T-helper 2 cell treated with Interferon-gamma antibody and Interleukin-4, amounts not matched to agents 5 μg/mL and 100 μg/mL, for 36 hours (primary cell): ENCODE measurements at regions not wholly inside any gene's neighbourhood (a gene's known extent, or its start where the extent isn't known, plus 50 kb on each side); places are given as distances from the start of the nearest gene placed in this dataset.
A peak's percentile ranks its signal among the peaks of the same experiment; 100 is the strongest.

ENCODE experiments used
- DNase-seq: peaks from one replicate; pipeline ENCODE4 v3.0.0; 2021; ENCODE audit warnings: low spot score
- H3K27ac Mint-ChIP-seq: one replicate; pipeline ENCODE4 v1.8.0; 2021; ENCODE audit warnings: mild to moderate bottlenecking, mixed read lengths
- H3K27me3 Mint-ChIP-seq: one replicate; pipeline ENCODE4 v1.8.0; 2021; ENCODE audit warnings: low read depth, mixed read lengths
- H3K36me3 Mint-ChIP-seq: one replicate; pipeline ENCODE4 v1.8.0; 2021; ENCODE audit warnings: low read depth, mixed read lengths
- H3K4me1 Mint-ChIP-seq: one replicate; pipeline ENCODE4 v1.8.0; 2021; ENCODE audit warnings: low read depth, mixed read lengths
- H3K4me3 Mint-ChIP-seq: one replicate; pipeline ENCODE4 v1.8.0; 2022; ENCODE audit warnings: mild to moderate bottlenecking, moderate library complexity, mixed read lengths
- H3K9me3 Mint-ChIP-seq: one replicate; pipeline ENCODE4 v1.8.0; 2021; ENCODE audit warnings: mixed read lengths

DNA sequence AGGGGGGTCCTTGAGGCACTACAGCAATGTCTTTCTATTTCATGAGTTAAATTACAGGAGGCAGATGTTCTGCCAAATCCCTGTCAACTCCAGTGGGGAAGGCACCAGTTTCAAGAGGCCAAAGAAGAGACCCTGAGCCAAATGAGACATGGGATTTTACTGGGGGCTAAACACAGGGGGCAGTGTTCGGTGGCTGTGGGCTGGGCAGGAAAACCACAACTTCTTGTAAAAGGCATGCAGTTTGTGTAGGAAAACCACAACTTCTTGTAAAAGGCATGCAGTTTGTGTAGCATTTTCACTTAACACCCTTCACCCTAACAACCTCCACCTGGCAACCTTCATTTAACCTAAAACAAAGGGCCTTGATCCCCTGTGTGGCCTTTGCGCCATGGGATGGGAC is 61.0 kb downstream of the POLR2M start:
- Mint-ChIP-seq H3K27ac (no peak overlapping the region), H3K4me3 (no peak overlapping the region), H3K27me3 (peaks cover 18% of the 10 kb centered on the region), H3K36me3 (no peaks in the 10 kb centered on the region), H3K4me1 (peaks cover 19% of the 10 kb centered on the region), H3K9me3 (no peaks in the 10 kb centered on the region)
- DNase-seq = no peak

DNA sequence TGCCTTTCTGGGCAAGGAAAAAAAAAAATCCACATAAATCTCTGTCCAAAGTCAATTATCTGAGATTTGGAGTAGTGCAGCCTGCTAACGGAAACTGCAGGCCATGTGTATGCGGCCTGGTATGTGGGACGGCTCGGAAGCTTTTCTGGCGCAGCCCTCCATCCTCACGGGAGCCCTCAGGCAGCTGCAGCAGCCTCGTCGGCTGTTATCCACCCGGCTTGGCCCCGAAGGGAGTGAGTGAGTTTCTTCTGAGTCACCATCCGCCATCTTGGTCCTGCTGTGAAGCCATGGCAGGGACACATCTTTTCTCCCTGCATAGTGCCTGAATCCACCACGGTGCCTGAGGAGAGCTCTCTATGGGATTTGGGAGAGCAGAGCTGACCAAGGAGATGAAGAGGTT is 62.8 kb downstream of the POLR2M start:
- H3K27me3 Mint-ChIP-seq = peaks cover 9% of the 10 kb centered on the region
- no peaks in the 10 kb centered on the region for H3K36me3 Mint-ChIP-seq
- H3K4me1 Mint-ChIP-seq = peaks cover 23% of the 10 kb centered on the region
- no peak overlapping the region for H3K4me3 Mint-ChIP-seq
- H3K9me3 Mint-ChIP-seq = no peaks in the 10 kb centered on the region
- DNase-seq = no peak
- H3K27ac Mint-ChIP-seq = no peak overlapping the region

DNA sequence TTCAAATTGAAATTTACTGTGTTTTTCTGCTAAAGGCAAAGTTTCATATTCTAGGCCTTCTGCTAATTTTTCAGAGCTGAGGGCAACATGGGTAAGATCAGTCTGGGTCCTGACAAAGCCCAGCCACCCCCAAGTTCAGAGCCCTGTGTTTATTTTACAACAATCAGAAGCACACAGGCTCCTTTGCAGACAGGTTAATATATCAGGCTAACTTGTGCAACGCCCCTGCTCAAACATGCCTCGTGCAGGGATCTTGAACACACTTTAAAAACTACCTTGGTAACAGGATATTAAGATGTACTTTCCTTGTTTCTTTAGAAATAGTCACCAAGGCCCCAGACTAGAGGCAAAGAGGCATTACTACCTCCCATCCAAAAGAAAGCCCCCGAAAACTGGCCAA is 64.0 kb downstream of the POLR2M start:
- no peaks in the 10 kb centered on the region for H3K36me3 Mint-ChIP-seq
- no peak overlapping the region for H3K27ac Mint-ChIP-seq
- H3K9me3 Mint-ChIP-seq = no peaks in the 10 kb centered on the region
- H3K4me1 Mint-ChIP-seq = peaks cover 23% of the 10 kb centered on the region
- no peak overlapping the region for H3K4me3 Mint-ChIP-seq
- H3K27me3 Mint-ChIP-seq = peaks cover 14% of the 10 kb centered on the region
- DNase-seq = no peak

DNA sequence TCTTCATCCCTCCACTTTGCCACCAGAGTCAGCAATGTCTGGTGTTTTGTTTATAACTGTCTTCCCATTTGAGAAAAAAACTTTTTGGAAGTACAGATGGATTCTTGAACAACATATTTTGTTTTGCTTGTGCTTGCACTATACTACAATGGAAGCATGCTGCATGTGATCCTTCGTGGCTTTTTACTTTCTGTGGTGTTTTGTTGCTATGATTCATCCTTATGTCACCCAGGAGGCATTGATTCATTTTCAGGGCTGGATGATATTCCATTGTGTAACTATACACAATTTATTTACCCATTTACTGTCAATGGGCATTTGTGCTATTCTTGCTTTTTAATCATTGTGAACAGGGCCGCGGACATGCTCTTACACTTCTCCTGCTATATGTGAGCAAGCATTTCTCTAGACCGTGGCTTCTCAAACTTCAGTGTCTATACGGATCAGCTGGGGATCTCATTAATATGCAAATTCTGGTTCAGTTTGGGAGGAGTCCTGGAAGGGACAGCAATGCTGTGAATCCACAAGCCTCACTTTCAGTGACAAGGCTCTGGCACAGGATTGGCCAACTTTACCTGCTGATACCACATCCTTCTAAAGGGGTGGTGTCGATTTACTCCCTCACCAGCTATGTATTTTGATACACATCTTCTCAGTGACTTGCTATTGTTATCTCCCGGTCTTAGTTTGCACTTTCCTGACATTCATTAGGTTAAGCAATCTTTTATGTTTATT is 65.9 kb downstream of the POLR2M start:
- Mint-ChIP-seq H3K9me3 (no peaks in the 10 kb centered on the region), H3K27me3 (peaks cover 13% of the 10 kb centered on the region), H3K4me1 (peaks cover 29% of the 10 kb centered on the region), H3K36me3 (no peaks in the 10 kb centered on the region), H3K4me3 (no peak overlapping the region), H3K27ac (no peak overlapping the region)
- DNase-seq = no peak

DNA sequence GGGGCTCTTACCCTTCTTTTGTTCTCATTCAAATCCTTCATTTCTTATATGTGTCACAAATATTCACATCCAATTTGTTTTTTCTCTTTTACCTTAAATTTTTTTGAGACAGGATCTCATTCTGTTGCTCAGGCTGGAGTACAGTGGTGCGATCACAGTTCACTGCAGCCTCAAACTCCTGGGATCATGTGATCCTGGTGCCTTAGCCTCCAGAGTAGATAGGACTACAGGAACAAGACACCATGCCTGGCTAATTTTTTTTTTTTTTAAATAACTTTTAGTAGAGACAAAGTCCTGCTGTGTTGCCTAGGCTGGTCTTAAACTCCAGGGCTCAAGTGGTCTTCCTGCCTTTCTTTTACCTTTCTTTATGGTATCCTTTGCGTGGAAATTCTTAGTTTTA is 66.5 kb downstream of the POLR2M start:
- H3K4me1 Mint-ChIP-seq = peaks cover 31% of the 10 kb centered on the region
- peaks cover under 1% of the 10 kb centered on the region for H3K36me3 Mint-ChIP-seq
- no peak for DNase-seq
- H3K4me3 Mint-ChIP-seq = no peak overlapping the region
- H3K27ac Mint-ChIP-seq = no peak overlapping the region
- H3K27me3 Mint-ChIP-seq = peaks cover 13% of the 10 kb centered on the region
- H3K9me3 Mint-ChIP-seq = peaks cover under 1% of the 10 kb centered on the region

DNA sequence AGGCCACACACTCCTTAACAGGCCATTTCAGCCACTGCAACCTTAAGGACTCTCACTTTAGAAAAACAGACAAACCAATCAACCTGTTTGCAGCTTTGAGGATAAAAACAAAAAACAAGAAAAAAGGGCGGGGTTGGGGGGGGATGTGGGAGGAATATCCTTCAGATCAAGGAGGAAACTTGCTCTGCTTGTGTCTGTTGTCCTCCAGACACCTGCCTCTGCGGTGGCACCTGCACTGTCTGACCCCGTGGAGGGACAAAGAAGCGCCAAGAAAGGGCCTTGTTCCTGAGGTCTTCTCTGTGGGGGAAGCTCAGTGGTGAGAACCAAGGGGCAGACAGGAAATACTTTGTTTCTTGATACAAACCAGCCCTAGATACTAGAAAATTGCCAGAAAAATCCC is 70.5 kb downstream of the POLR2M start:
- Mint-ChIP-seq H3K4me1 (peaks cover 49% of the 10 kb centered on the region), H3K36me3 (peaks cover 6% of the 10 kb centered on the region), H3K4me3 (peak overlapping the region; percentile 42), H3K27me3 (peaks cover 8% of the 10 kb centered on the region), H3K9me3 (peaks cover 9% of the 10 kb centered on the region), H3K27ac (peak overlapping the region; percentile 64)
- DNase-seq = no peak

DNA sequence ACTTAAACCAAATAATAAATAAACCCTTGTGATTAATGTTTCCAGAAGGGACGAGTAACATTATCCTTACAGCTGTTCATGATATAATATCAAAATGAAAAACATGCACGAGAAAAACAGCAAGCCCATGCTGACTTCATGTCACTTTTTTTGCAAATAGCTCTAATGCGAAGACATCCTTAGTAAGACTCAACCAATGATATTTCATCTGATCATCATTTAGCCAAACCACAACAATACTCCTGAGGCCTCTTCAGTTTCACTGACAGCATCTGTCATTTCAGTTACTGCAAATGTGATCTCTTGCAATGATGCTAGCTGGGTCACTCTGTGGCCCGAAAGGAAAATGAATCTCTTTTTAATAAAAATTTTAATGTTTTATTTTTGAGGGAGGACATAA is 74.0 kb downstream of the POLR2M start:
- peaks cover 4% of the 10 kb centered on the region for H3K27me3 Mint-ChIP-seq
- peak overlapping the region; percentile 45 for H3K27ac Mint-ChIP-seq
- H3K4me1 Mint-ChIP-seq = peaks cover 48% of the 10 kb centered on the region
- H3K9me3 Mint-ChIP-seq = peaks cover 9% of the 10 kb centered on the region
- peaks cover 6% of the 10 kb centered on the region for H3K36me3 Mint-ChIP-seq
- H3K4me3 Mint-ChIP-seq = peak overlapping the region; percentile 29
- no peak for DNase-seq

DNA sequence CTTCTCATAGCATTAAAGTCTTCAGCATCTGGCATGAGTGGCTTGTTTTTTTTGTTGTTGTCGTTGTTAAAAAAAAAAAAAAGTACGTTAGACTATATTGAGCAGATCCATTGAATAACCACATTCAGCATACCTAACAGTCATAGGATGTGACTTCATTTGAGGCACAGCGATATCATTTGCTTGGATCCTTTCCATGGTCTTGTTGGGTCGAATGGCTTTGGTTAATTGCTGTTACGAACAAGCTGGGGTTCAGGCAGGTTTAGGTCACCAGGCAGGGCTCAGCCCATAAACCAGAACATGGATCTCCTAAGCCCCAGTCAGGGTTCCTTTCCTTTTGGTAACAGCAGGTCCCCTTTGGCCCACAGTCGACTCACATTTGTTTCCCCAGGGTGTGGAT is 76.2 kb downstream of the POLR2M start:
- Mint-ChIP-seq H3K4me3 (no peak overlapping the region), H3K27ac (no peak overlapping the region), H3K27me3 (peaks cover 11% of the 10 kb centered on the region), H3K9me3 (peaks cover 9% of the 10 kb centered on the region), H3K36me3 (peaks cover 6% of the 10 kb centered on the region), H3K4me1 (peaks cover 36% of the 10 kb centered on the region)
- no peak for DNase-seq

DNA sequence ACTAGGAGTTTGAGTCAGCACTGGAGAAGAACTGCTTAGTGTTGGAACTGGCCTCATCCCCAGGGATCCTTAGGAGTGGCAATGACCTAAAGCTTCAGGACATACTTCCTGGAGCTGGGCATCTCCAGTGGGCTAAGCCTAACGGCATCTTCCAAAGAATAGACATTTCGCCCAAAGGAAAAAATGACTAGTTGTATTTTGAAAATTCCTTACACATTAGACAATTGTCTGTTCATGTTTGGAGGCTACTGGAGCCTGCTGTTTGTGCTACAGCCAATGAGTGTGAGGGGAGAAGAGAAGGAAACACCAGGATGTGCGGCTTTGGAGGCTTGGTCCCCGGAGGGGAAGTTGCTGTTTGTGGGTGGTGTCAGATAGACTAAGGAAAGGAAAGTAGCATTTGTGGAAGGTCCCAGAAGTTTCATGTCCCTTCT is 77.6 kb downstream of the POLR2M start:
- Mint-ChIP-seq H3K4me1 (peaks cover 24% of the 10 kb centered on the region), H3K36me3 (peaks cover under 1% of the 10 kb centered on the region), H3K4me3 (no peak overlapping the region), H3K9me3 (peaks cover under 1% of the 10 kb centered on the region), H3K27me3 (peaks cover 21% of the 10 kb centered on the region), H3K27ac (no peak overlapping the region)
- DNase-seq = no peak

DNA sequence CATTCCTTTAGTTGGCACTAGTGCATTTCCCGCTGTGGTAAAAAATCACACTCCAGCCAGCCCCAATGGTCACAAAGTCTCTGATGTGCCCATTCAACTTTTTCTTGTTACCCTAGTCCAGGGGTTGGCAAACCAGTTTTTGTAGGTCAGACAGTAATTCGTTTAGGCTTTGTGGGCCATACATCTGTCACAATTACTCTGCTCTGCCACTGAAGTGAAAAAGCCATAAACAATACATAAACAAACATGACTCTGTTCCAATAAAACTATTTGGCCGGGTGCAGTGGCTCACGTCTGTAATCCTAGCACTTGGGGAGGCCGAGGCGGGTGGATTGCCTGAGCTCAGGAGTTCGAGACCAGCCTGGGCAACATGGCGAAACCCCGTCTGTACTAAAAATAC is 78.5 kb downstream of the POLR2M start:
- Mint-ChIP-seq H3K27me3 (peaks cover 25% of the 10 kb centered on the region), H3K36me3 (no peaks in the 10 kb centered on the region), H3K4me3 (no peak overlapping the region), H3K9me3 (no peaks in the 10 kb centered on the region), H3K4me1 (peaks cover 21% of the 10 kb centered on the region), H3K27ac (no peak overlapping the region)
- DNase-seq = no peak

DNA sequence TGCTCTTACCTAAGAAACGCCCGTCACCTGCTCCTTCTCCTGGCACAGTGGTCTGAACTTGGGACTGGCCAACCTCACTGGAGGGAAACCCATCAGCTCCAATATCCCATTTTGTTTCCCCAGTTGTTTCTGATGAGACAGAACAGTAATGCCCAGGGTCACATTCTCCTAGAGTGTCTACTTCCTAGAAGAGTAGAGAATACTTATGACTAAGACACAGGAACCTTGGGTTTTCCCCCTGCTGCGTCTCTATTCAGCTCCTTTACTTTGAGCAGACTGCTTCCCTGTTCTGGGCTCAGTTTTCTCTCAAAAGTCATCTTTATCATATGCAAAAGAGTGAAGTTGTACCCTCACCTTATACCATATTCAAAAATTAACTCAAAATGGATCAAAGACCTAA is 79.4 kb downstream of the POLR2M start:
- DNase-seq = no peak
- Mint-ChIP-seq H3K27ac (no peak overlapping the region), H3K36me3 (no peaks in the 10 kb centered on the region), H3K4me3 (no peak overlapping the region), H3K4me1 (peaks cover 13% of the 10 kb centered on the region), H3K9me3 (no peaks in the 10 kb centered on the region), H3K27me3 (peaks cover 28% of the 10 kb centered on the region)

DNA sequence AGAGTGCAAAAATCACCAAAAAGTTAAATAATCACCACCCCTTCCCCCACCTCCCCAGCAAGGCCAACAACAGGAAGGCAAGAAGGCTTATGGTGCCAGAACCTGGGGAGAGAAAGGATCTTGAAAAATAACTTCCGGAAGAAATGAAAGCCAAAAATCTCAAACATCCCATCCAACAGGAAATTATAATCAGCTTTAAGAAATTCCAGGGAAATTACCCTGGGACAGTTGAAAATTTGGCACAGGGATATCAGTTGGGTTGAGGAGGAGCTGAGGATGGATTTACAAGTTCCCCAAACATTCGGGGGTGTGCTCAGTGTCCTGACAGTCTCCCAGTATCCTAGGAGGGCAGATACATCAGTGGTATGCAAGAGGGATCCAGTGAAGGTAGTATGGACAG is 82.7 kb downstream of the POLR2M start:
- Mint-ChIP-seq H3K4me3 (no peak overlapping the region), H3K4me1 (peaks cover 3% of the 10 kb centered on the region), H3K27ac (no peak overlapping the region), H3K27me3 (peaks cover 35% of the 10 kb centered on the region), H3K9me3 (no peaks in the 10 kb centered on the region), H3K36me3 (no peaks in the 10 kb centered on the region)
- no peak for DNase-seq

DNA sequence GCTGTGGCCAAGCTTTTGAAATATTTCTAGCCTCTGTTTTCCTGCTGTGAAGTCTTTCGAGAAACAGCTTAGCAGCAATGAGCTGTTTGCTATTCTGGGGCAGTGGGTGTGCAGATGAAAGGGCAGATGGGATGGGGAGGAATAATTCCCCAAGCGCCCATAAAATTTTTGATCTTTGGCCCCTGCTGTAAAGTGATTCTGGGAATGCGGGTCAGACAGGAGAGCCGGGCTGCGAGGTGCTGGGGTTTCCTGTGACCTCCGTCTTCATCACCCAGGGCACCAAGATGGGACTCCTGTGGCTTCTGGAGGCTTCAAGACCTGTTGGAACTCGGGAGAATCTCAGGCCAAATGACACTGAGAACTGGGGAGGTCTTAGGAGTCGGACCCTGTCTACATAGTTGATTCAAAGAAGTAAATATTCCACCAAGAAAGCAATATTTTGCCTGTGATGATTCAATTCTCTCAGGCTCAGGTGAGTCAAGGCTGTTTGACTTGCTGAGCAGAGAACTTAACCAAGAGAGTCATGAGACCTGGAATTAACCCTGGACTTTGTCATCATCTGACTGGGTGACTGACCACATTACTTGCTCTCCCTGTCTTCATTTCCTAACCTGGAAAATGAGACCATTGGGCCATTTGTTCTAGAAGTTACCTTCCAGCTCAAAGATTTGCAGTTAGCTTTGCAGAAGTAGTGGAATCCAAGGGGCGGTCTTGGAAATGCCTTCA is 86.4 kb downstream of the POLR2M start:
- no peak for DNase-seq
- Mint-ChIP-seq H3K4me1 (no peaks in the 10 kb centered on the region), H3K36me3 (no peaks in the 10 kb centered on the region), H3K27me3 (peaks cover 30% of the 10 kb centered on the region), H3K4me3 (no peak overlapping the region), H3K27ac (no peak overlapping the region), H3K9me3 (no peaks in the 10 kb centered on the region)

DNA sequence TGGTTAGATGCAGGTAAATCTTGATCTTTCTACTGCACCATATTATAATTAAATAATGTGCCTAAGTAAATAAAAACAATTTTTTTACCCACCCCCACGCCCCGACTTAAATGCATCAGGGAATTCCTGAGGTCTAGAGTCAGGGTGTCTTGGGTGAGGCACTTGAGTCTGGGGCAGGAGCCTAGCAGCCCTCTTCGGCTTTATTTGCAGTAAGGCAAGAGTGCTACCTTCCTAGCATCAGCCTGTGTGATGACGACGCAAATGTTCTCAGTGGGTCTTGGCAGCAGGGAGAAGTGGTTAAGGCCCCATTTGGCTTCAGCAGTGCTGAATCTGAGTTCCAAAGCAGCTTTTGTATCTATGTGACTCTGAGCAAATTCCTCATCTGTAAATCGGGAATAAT is 88.7 kb downstream of the POLR2M start:
- Mint-ChIP-seq H3K27me3 (peaks cover 19% of the 10 kb centered on the region), H3K4me1 (no peaks in the 10 kb centered on the region)

More for the DNA sequence above, 88.7 kb downstream of the POLR2M start:
- Mint-ChIP-seq H3K27ac (no peak overlapping the region), H3K4me3 (no peak overlapping the region), H3K9me3 (no peaks in the 10 kb centered on the region), H3K36me3 (no peaks in the 10 kb centered on the region)
- DNase-seq = no peak
